Dermis blood vessel endothelial cell (primary cell): ENCODE measurements at regions not wholly inside any gene's neighbourhood (a gene's known extent, or its start where the extent isn't known, plus 50 kb on each side); places are given as distances from the start of the nearest gene placed in this dataset.

Experiments used
- DNase-seq: peaks from one replicate; pipeline ENCODE4 v3.0.0; 2010

- no peak for DNase-seq
These were observed 292.8 kb upstream of the ZNF717 start for GRCh38 chr3:76078101-76078500.

DNA sequence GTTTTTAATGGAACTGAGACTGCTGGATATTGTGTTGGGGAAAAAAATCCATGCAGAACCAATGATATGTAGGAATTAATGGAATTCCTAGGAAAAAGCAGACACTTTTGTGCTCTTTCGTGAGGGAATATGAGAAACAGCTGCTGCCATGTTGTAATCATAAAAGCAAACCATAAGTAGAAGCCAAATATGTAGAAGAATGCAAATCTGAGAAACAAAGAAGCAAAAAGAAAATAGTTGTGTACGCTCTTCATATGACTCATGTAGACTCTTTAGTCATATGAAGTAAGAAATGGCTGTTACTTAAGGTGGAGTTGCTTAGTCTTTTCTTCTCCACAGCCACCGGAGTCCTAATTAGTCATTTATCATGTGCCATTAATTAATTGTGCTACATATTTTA lies 298.6 kb upstream of the ZNF717 start:
- DNase-seq, result no peak

GRCh38 chr3:76096036-76096435 lies 310.7 kb upstream of the ZNF717 start:
- DNase-seq, result no peak

DNA sequence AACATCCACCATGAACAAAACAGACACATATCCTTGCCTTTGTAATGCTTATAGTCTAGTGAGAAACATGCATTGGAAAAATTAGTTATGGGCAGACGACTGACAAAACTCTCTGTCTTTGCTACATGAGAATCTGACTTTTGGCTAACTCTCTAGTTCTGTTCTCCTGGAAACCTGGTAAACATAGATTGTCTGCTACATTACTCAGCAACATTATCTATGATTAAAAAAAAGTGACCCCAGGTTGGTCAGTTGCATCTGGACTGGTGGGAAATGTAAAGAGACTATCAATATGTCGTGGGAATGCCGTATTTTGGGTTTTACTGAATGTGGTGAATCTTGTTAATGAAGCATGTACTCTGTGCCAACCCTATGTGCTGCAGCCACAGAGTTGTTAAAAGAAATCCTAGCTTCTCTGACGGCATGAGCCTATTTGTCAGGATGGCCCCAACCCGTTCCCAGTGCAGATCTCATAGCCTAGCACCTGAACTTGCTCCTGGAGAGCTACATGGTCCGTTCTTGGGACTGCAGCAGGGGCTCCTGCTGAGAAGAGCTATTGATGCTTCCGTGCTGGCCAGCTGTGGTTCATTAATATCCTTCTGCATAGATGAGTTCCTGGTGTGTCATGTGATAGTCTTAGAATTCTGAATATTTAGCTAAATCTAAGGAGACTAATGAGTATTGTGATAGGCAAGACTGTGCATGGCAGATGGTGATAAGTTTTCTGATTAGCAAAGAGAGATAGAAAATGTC lies 311.7 kb upstream of the ZNF717 start:
- no peak for DNase-seq

DNA sequence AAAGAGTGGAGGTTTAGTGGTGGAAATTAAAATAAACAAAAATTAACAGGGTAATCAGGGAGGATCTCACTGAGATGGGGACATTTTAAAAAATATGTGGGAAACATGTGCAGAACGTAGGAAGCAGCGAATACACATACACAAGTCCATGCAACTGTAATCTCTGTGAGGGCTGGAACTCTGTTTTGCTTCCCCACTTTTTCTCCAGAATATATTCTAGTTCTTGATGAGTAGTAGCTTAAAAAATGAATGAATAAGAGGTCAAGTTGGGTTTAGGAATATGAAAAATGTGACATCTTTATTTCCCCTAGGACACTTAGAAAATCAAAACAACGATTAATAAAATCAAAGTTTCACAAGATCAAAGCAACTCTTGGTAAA lies 312.2 kb upstream of the ZNF717 start:
- no peak for DNase-seq

DNA sequence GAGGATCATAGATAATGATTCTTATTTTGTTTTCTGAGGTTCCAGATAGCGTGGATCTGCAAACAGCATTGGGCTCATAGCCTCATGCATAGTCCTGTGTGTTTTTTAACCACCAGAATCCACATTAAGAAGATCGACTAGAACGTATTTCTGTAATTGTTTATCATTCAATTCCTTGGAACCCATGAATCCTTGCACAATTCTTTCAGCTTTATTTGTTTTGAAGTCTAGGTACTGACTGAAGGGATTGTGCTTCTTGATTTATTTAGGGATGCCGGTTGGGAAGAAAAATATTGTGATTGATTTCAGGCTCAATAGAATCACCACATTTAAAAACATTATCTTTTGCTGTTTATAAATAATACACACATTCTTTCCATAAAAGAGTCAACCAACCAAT lies 314.6 kb upstream of the ZNF717 start:
- no peak for DNase-seq

DNA sequence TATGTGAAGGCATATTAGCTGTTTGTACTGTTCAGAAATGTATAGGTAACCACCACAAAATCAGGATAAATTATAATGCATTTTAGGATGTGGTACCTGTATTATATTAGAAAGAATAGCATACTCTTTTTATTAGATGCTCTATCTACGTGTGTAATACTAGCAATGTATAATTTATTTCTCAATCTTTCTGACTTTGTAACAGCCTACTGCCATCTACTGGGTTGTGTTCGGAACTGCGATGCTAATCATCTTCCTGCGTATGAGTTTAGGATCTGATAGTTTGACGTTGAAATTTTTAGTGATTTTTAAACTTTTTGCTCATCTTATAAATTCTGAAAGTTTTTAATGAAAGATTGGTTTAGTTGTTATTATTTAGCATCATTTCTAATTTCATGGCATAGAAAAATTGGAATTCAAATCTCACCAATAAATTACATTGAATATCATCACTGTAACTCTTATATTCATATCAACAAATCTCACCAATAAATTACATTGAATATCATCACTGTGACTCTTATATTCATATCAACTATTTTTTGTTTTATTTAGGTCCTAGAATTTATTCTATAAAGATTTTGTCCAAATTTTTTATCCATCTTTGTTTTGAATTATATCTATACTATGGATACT lies 322.7 kb upstream of the ZNF717 start:
- peak; percentile 11 for DNase-seq

DNA sequence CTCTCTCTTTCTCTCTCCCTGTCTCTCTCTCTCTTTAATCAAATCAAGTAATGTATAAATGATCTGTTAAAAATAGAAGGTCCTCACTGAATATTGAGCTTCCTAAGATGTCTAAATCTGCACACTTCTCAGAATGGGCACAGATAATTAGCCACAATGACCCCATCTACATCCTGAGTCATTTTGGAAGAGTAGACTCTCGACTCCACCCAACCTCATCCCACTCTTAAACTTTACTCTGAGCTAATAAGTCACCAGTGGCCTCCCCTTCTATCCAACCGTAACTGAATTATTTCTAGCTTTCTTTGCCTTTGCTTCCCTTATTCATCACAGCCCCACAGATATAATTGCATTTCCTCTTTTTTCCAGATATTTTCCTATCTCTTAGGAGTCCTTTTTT lies 326.5 kb upstream of the ZNF717 start:
- no peak for DNase-seq

GRCh38 chr3:76122007-76122406 lies 336.7 kb upstream of the ZNF717 start:
- no peak for DNase-seq

GRCh38 chr3:76129441-76129840 lies 344.1 kb upstream of the ZNF717 start:
- DNase-seq, result no peak

GRCh38 chr3:76131396-76132153 lies 346.2 kb upstream of the ZNF717 start:
- no peak for DNase-seq

GRCh38 chr3:76132154-76132470 lies 346.8 kb upstream of the ZNF717 start:
- no peak for DNase-seq

DNA sequence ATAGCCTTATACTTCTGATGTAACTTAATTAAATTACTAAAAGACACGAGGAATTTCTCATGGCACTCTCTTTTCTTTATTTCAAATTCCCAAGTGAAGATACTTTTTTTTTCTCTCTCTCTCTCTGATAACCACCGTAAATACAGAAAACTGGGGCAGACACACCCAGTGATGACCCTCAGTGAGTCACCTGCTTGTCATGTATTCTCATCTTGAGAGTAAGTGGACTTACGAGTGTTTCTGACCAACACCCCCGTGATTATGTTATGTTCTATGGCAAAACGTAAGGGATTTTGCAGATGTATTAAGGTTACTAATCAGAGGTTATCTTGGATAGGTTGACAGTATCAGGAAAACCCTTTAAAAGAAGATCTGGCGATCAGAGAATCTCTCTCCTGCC lies 348.8 kb upstream of the ZNF717 start:
- no peak for DNase-seq

DNA sequence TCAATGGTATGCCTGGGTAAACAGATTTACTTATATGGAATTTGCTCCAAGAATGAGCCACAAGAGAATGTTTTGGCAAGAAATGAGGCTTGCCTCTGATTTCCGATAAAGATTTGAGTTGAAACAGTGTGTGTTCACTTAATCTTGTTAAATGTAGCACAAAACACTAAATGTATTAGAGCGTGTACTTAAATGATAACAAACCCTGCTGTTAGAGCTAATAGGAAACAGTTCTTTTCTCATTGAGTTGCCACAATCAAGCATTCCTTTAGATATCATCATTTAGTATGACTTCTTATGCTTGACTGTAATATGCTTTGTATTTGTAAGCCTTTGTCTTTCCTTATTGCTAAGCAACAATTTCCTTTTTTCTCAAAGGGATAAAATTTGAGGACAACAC lies 353.6 kb upstream of the ZNF717 start:
- DNase-seq, result no peak

DNA sequence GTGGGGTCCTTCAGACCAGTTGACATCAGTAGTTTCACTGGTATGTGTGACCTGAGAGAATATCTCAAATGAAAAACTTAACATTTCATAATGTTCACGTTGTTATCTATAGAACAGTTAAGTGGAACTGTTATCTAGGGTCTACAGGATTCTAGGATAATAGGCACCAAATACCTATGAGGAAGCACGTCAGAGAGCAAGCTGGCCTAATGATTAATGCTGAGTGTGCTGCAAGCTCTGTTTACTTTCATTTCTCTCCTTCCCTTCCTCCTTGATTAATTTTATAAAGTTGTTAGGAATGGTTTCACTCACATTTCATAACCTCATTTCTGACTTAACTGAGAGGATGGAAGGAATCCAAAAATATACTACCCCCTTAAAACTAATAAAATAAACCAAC lies 362.5 kb upstream of the ZNF717 start:
- no peak for DNase-seq

DNA sequence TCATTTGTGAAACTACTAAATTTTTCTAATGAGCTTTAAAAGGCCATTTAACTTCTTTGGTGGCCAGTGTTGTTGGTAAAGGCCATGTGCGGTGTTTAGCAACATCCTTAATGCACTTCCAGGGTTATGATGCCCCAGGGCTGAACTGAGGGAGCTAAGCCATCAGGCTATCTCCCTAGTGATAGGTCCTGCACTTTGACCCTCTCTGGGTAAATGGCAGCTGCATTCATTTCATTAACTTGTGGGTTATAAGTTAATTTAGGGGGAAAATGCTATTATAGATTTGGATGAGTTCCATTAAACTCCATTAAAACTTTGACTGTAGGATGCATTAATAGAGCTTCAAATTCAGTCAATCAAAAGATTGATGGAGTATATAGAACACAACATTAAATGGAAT lies 366.7 kb upstream of the ZNF717 start:
- DNase-seq, result no peak

DNA sequence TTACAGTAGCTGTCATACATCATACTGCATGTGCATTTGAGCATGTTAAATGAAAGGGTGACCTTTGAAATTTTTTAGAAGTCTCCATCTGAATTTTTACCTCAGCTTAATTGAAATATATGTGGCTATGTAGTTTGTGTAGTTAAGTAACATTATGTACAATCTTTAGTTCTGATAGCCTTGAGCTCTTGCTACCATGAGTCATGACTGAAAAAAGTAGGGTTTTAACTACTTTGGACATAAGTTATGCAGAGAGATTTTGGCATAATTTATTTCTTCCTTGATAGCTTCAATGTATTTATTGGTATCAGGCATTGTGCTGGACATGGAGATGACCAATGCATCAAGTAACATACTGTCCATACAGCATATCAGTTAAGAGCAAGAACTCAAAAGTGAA lies 376.5 kb upstream of the ZNF717 start:
- no peak for DNase-seq

DNA sequence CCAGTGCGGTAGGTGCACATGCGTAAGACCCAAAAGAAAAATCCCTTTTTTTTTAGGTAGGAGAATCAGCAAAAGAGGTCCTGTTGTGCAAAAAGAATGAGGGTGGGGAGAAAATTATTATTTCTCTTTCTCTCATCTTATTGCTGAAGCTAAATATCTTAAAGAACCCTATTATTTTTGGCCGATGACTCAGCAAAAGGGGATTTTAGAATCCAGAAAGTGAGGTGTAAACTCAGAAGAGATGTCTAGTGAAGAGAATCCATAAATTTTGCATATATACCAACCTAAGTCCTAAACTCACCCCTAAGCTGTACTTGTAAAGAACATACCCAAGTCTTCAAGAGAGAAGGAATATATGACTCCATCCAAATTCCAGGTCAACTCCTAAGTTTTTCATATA lies 386.3 kb upstream of the ZNF717 start:
- no peak for DNase-seq

DNA sequence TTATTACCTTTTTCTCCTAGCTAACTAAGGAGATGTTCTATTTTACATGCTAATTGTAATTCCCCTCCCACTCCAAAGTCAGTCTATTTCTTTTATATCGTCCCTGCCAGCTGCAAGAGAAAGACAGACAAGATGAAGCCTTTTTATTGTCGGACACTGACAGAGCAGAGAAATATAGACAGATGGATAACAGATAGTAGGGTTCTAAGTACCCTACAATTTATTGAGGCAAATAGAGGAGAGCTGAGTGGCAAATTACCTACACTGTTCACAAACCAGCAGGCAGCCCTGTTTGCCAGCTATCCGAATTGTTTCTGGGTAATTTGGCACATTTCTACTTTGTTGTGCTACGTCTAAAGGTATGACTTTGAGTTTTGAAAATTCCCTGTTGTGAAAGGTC lies 392.3 kb upstream of the ZNF717 start:
- no peak for DNase-seq

DNA sequence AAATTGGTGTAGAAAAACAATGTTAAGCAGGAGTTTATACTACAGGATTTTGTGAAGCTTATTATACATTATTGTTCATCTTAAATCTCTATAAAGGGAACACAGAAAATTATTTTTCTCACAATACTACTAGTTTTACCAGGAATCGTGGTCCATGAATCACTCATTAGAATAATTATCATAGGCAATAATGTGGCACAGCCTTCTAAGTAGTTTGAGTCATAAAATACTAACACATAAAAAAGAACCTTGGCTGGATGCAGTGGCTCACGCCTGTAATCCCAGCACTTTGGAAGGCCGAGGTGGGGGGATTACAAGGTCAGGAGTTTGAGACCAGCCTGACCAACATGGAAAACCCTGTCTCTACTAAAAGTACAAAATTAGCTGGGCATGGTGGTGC lies 393.1 kb upstream of the ZNF717 start:
- DNase-seq, result no peak

DNA sequence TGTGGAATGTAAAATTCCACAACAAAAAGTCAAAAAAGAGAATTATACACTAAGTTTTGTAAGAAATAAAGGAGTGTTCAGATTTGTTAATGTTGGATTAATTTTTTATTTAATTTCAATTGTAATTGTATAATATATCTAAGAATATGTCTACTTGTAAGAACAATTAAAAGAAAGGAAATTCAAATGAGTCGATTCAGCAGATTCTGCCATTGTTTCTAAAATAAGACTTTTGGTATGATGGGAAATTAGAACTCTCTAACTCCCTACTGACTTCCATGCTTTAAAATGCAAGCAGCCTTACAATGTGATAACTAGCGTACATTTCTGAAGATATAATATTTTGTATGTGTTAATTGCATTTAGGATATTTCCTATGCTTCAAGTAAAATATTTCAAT lies 395.9 kb upstream of the ZNF717 start:
- no peak for DNase-seq

- no peak for DNase-seq
These were observed 412.7 kb upstream of the ZNF717 start for GRCh38 chr3:76198086-76198485.

- no peak for DNase-seq
These were observed 414.0 kb upstream of the ZNF717 start for GRCh38 chr3:76199382-76199781.

DNA sequence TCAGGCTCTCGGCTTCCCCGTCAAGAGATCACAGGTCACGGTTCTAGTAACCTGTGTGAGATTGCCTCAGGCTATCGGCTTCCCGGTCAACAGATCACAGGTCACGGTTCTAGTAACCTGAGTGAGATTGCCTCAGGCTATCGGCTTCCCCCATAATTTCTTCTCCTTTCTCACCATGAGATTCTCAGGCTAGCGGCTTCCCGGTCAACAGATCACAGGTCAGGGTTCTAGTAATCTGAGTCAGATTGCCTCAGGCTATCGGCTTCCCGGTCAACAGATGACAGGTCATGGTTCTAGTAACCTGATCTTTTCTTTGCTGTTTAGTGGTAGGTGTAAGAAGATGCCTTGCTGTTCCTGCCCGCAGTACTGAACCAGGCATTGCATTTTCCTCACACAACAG lies 418.2 kb upstream of the ZNF717 start:
- DNase-seq, result no peak
